H1 (cell line): ENCODE measurements at regions not wholly inside any gene's neighbourhood (a gene's known extent, or its start where the extent isn't known, plus 50 kb on each side); places are given as distances from the start of the nearest gene placed in this dataset.

Experiments
- CTCF ChIA-PET: fragments of 300-600 bp; sonication (Branson Sonifier 250); formaldehyde crosslinking; loops from one replicate; lab custom pipeline; 2021; ENCODE audit not compliant: partially characterized antibody; lab: Charles Lee
- POLR2A ChIA-PET: fragments of 300-600 bp; sonication (Branson Sonifier 250); formaldehyde crosslinking; loops from one replicate; lab custom pipeline; 2021; ENCODE audit warnings: inconsistent platforms; ENCODE audit not compliant: partially characterized antibody; lab: Charles Lee
- DNase-seq, 2 experiments: peaks; one replicate each; pipeline versions ENCODE4 v3.0.0 to v3.0.0-alpha.2; 2010 to 2022; ENCODE audit warnings: low spot score in 2 of 2, low read depth in 1 of 2, mixed read lengths in 1 of 2
- FAIRE-seq: peaks from 2 replicates; lab custom pipeline; 2011; peaks lifted over from hg19 to GRCh38; lab: Jason Lieb, UNC
- H2AFZ ChIP-seq: 2 replicates; pipeline ENCODE4 v1.8.1; 2012; ENCODE audit warnings: low read length, inconsistent platforms
- H2AK5ac ChIP-seq: 2 replicates; pipeline ENCODE4 v1.6.1; 2013; ENCODE audit warnings: low read depth, low read length
- H2BK120ac ChIP-seq: replicated peaks from 2 replicates; pipeline ENCODE3; 2013; ENCODE audit warnings: low read depth, low read length, inconsistent platforms
- H2BK12ac ChIP-seq: 2 replicates; pipeline ENCODE4 v1.6.1; 2013; ENCODE audit warnings: low read depth, low read length
- H2BK15ac ChIP-seq: 2 replicates; pipeline ENCODE4 v1.6.1; 2013; ENCODE audit warnings: low read length
- H2BK20ac ChIP-seq: 2 replicates; pipeline ENCODE4 v1.6.1; 2013; ENCODE audit warnings: low read length
- H2BK5ac ChIP-seq: 2 replicates; pipeline ENCODE4 v1.6.1; 2013; ENCODE audit warnings: low read depth, low read length
- H3K14ac ChIP-seq: 2 replicates; pipeline ENCODE4 v1.6.1; 2013; ENCODE audit warnings: inconsistent platforms; ENCODE audit not compliant: insufficient read length
- H3K18ac ChIP-seq: 2 replicates; pipeline ENCODE4 v1.6.1; 2013; ENCODE audit warnings: low read length; ENCODE audit errors: extremely low read depth
- H3K23ac ChIP-seq: 2 replicates; pipeline ENCODE4 v1.6.1; 2013; ENCODE audit warnings: inconsistent platforms; ENCODE audit not compliant: insufficient read length
- H3K23me2 ChIP-seq: 2 replicates; pipeline ENCODE4 v1.6.1; 2013; ENCODE audit warnings: low read depth, low read length
- H3K27ac ChIP-seq: 2 replicates; pipeline ENCODE4 v1.6.1; 2011; ENCODE audit warnings: low read depth, low read length, inconsistent platforms
- H3K27me3 ChIP-seq, 4 experiments: replicated peaks in 1 of 4; 1 replicate in 1 of 4; 2 replicates in 3 of 4; pipeline versions ENCODE4 v1.6.1 to v1.8.1; 2011 to 2013; ENCODE audit warnings: low read length in 3 of 4, mild to moderate bottlenecking in 3 of 4, inconsistent platforms in 2 of 4, mixed read lengths in 2 of 4, moderate library complexity in 1 of 4; ENCODE audit not compliant: control insufficient read depth in 3 of 4, insufficient read depth in 3 of 4; ENCODE audit errors: extremely low read depth in 1 of 4
- H3K36me3 ChIP-seq, 4 experiments: 2 replicates each; pipeline versions ENCODE4 v1.6.1 to v1.8.1; 2011 to 2013; ENCODE audit warnings: mild to moderate bottlenecking in 4 of 4, low read length in 3 of 4, moderate library complexity in 2 of 4, control low read depth in 1 of 4, inconsistent platforms in 1 of 4; ENCODE audit not compliant: insufficient read depth in 4 of 4, control insufficient read depth in 2 of 4
- H3K4ac ChIP-seq: replicated peaks from 2 replicates; pipeline ENCODE3; 2013; ENCODE audit warnings: low read length, low read depth, mixed read lengths, inconsistent platforms; ENCODE audit not compliant: insufficient read length
- H3K4me1 ChIP-seq, 4 experiments: replicated peaks in 1 of 4; 1 replicate in 1 of 4; 2 replicates in 3 of 4; pipeline versions ENCODE4 v1.6.1 to v1.8.1; 2011 to 2013; ENCODE audit warnings: low read length in 3 of 4, inconsistent platforms in 2 of 4, mixed read lengths in 1 of 4; ENCODE audit not compliant: insufficient read depth in 4 of 4, control insufficient read depth in 3 of 4
- H3K4me2 ChIP-seq, 2 experiments: 2 replicates each; pipeline versions ENCODE4 v1.6.1 to v1.8.1; 2011 to 2013; ENCODE audit warnings: low read depth in 2 of 2, low read length in 2 of 2, control low read depth in 1 of 2, inconsistent platforms in 1 of 2, mild to moderate bottlenecking in 1 of 2; ENCODE audit not compliant: insufficient read depth in 1 of 2
- H3K4me3 ChIP-seq, 4 experiments: fragments of 200-600, 300-600 bp in 1 of 4; sonication (generic), shearing (Covaris generic), sonication (Bioruptor Twin) in 1 of 4; 2 replicates each; pipeline versions ENCODE4 v1.5.1 to v1.8.1; 2011 to 2016; ENCODE audit warnings: low read length in 4 of 4, low read depth in 3 of 4, control low read depth in 2 of 4, inconsistent platforms in 2 of 4, mild to moderate bottlenecking in 2 of 4, mixed read lengths in 1 of 4, moderate library complexity in 1 of 4; ENCODE audit not compliant: insufficient read depth in 2 of 4; ENCODE audit errors: extremely low read depth in 1 of 4
- H3K56ac ChIP-seq: replicated peaks from 2 replicates; pipeline ENCODE3; 2013; ENCODE audit warnings: low read depth, mild to moderate bottlenecking, mixed read lengths, low read length, inconsistent platforms; ENCODE audit not compliant: insufficient read length
- H3K79me1 ChIP-seq: 2 replicates; pipeline ENCODE4 v1.6.1; 2013; ENCODE audit warnings: low read depth, low read length, control low read depth
- H3K79me2 ChIP-seq, 2 experiments: 2 replicates each; pipeline versions ENCODE4 v1.6.1 to v1.8.1; 2012 to 2013; ENCODE audit warnings: low read length in 2 of 2, mild to moderate bottlenecking in 2 of 2, inconsistent platforms in 1 of 2; ENCODE audit not compliant: insufficient read depth in 2 of 2, control insufficient read depth in 1 of 2
- H3K9ac ChIP-seq, 4 experiments: replicated peaks in 1 of 4; 1 replicate in 1 of 4; 2 replicates in 3 of 4; pipeline versions ENCODE4 v1.6.1 to v1.8.1; 2011 to 2013; ENCODE audit warnings: low read depth in 3 of 4, low read length in 3 of 4, control low read depth in 2 of 4, mild to moderate bottlenecking in 2 of 4, moderate library complexity in 2 of 4, inconsistent platforms in 1 of 4; ENCODE audit errors: extremely low read depth in 1 of 4
- H3K9me3 ChIP-seq, 2 experiments: 2 replicates each; pipeline versions ENCODE4 v1.6.1 to v1.8.1; 2012 to 2013; ENCODE audit warnings: mild to moderate bottlenecking in 2 of 2, moderate library complexity in 2 of 2, control low read depth in 1 of 2, inconsistent platforms in 1 of 2, low read depth in 1 of 2, low read length in 1 of 2, mixed read lengths in 1 of 2; ENCODE audit not compliant: insufficient read depth in 2 of 2
- H4K20me1 ChIP-seq, 2 experiments: replicated peaks in 1 of 2; 2 replicates each; pipeline versions ENCODE3 to v1.8.1; 2011 to 2013; ENCODE audit warnings: inconsistent platforms in 2 of 2, low read length in 2 of 2, mild to moderate bottlenecking in 1 of 2; ENCODE audit not compliant: insufficient read depth in 2 of 2, control insufficient read depth in 1 of 2
- H4K5ac ChIP-seq: 2 replicates; pipeline ENCODE4 v1.6.1; 2013; ENCODE audit warnings: low read length, low read depth, mixed read lengths, inconsistent platforms; ENCODE audit not compliant: insufficient read length
- H4K8ac ChIP-seq: 2 replicates; pipeline ENCODE4 v1.8.0; 2013; ENCODE audit warnings: mild to moderate bottlenecking, moderate library complexity, low read length, inconsistent platforms; ENCODE audit not compliant: insufficient read depth; ENCODE audit errors: extremely low read depth
- H4K91ac ChIP-seq: replicated peaks from 2 replicates; pipeline ENCODE3; 2013; ENCODE audit warnings: low read length, mixed read lengths, inconsistent platforms; ENCODE audit not compliant: insufficient read length
- BCL11A ChIP-seq, 2 experiments: IDR thresholded peaks; one replicate each; pipeline ENCODE4 v1.6.1; 2011; ENCODE audit warnings: low read depth in 2 of 2, low read length in 2 of 2, mild to moderate bottlenecking in 2 of 2
- CREB1 ChIP-seq: IDR thresholded peaks from 2 replicates; pipeline ENCODE4 v1.6.1; 2012; ENCODE audit warnings: inconsistent platforms
- CTCF ChIP-seq, 3 experiments: IDR thresholded peaks; 1 replicate in 2 of 3; 2 replicates in 1 of 3; pipeline versions ENCODE4 v1.5.1 to v1.6.1; 2011; ENCODE audit warnings: low read length in 3 of 3, mild to moderate bottlenecking in 3 of 3, inconsistent platforms in 2 of 3, low read depth in 1 of 3, moderate library complexity in 1 of 3; ENCODE audit not compliant: insufficient read depth in 1 of 3; ENCODE audit errors: control extremely low read depth in 1 of 3
- GTF2F1 ChIP-seq: IDR thresholded peaks from 2 replicates; pipeline ENCODE4 v1.6.1; 2012; ENCODE audit warnings: low read depth, low read length, improper control_type of control experiment, borderline replicate concordance
- MAX ChIP-seq: IDR thresholded peaks from 2 replicates; pipeline ENCODE4 v1.6.1; 2012; ENCODE audit warnings: inconsistent platforms
- RBBP5 ChIP-seq: IDR thresholded peaks from 2 replicates; pipeline ENCODE4 v1.7.1; 2012; ENCODE audit warnings: low read depth, mild to moderate bottlenecking, inconsistent platforms, low read length, moderate library complexity, borderline replicate concordance
- TAF1 ChIP-seq: IDR thresholded peaks from 2 replicates; pipeline ENCODE4 v1.6.1; 2011; ENCODE audit warnings: mild to moderate bottlenecking, low read depth, low read length
- TBP ChIP-seq: IDR thresholded peaks from 2 replicates; pipeline ENCODE4 v1.6.1; 2011; ENCODE audit warnings: low read depth, low read length, improper control_type of control experiment
- WGBS, 2 experiments: shearing (Covaris generic) in 1 of 2; methylation state at CpG; one replicate each; pipeline versions ENCODE4 v1.1.6 to v1.1.7; 2013 to 2015; ENCODE audit warnings: low lambda C conversion rate in 2 of 2, mixed read lengths in 2 of 2, inconsistent platforms in 1 of 2, low coverage in 1 of 2, missing lambda C conversion rate in 1 of 2; ENCODE audit not compliant: insufficient replicate concordance in 2 of 2, insufficient coverage in 1 of 2, insufficient read length in 1 of 2; ENCODE audit errors: extremely low coverage in 1 of 2, missing lambda C conversion rate in 1 of 2; 5-methylcytosine and 5-hydroxymethylcytosine counted together

DNA sequence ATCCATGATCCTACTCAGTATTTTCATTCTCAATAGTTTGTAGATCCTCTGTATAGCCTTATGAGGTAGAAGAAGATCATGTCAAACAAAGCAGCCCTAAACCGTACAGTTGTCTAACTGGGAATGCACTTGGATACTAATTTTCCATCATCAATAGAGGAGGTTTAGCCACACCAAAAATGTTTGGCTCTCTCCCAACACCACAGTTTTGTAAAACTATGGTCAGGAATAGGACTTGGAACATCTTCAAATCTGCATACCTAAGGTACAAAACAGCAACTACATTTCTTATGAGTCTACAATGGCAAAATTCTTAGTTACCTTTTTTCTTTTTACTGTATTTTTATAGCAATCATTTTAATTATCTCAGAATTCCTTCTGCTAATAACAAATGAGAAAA, 1001.6 kb downstream of the ROBO2 start:
- no peaks in the 10 kb centered on the region for H3K79me1 ChIP-seq
- H4K20me1 ChIP-seq, result no peaks in the 10 kb centered on the region
- TF ChIP-seq RBBP5 (no peak), MAX (no peak), CREB1 (no peak), CTCF (IDR thresholded peaks at IDR 0.05; ENCODE audit: control extremely low read depth in 1 of 3, insufficient read depth in 1 of 3, low read depth in 1 of 3, low read length in 3 of 3) (no peak), BCL11A (IDR thresholded peaks at IDR 0.05; ENCODE audit: low read depth in 2 of 2, low read length in 2 of 2) (no peak), TBP (no peak), GTF2F1 (no peak), TAF1 (no peak)
- no peak overlapping the region for H3K18ac ChIP-seq
- no peaks in the 10 kb centered on the region for H3K27me3 ChIP-seq
- H2BK12ac ChIP-seq, result no peak overlapping the region
- H3K56ac ChIP-seq, result no peak overlapping the region
- ChIA-PET CTCF (no interaction called here), POLR2A (no interaction called here)
- H3K9me3 ChIP-seq, result no peaks in the 10 kb centered on the region
- no peaks in the 10 kb centered on the region for H3K79me2 ChIP-seq
- DNase-seq (no peak), FAIRE-seq (no peak)
- 0 out of 7 replicates have a peak, but pooled peaks cover 0 to 2% (median 0%) of the 10 kb centered on the region in 4 experiments for H3K4me1 ChIP-seq
- H3K4me2 ChIP-seq, result no peak overlapping the region
- no peak overlapping the region for H2BK20ac ChIP-seq
- no peaks in the 10 kb centered on the region for H3K23me2 ChIP-seq
- no peak overlapping the region for H3K23ac ChIP-seq
- no peak overlapping the region for H3K4ac ChIP-seq
- no peak overlapping the region for H3K27ac ChIP-seq
- H2BK15ac ChIP-seq, result no peak overlapping the region
- no peak overlapping the region for H3K4me3 ChIP-seq
- H2AFZ ChIP-seq, result no peak overlapping the region
- H4K8ac ChIP-seq, result no peak overlapping the region
- no peak overlapping the region for H3K9ac ChIP-seq
- H2AK5ac ChIP-seq, result no peak overlapping the region
- no peak overlapping the region for H4K91ac ChIP-seq
- H2BK5ac ChIP-seq, result no peak overlapping the region
- H3K36me3 ChIP-seq, result no peaks in the 10 kb centered on the region
- H3K14ac ChIP-seq, result no peak overlapping the region
- no peak overlapping the region for H4K5ac ChIP-seq
- WGBS, 2 experiments, result 91% methylated on average over 1 of the region's 1 CpG; no CpG with 5 or more reads in 1 of the 2 experiments
- no peak overlapping the region for H2BK120ac ChIP-seq
